ENCODE measurements at regions not wholly inside any gene's neighbourhood (a gene's known extent, or its start where the extent isn't known, plus 50 kb on each side); places are given as distances from the start of the nearest gene placed in this dataset.

DNA sequence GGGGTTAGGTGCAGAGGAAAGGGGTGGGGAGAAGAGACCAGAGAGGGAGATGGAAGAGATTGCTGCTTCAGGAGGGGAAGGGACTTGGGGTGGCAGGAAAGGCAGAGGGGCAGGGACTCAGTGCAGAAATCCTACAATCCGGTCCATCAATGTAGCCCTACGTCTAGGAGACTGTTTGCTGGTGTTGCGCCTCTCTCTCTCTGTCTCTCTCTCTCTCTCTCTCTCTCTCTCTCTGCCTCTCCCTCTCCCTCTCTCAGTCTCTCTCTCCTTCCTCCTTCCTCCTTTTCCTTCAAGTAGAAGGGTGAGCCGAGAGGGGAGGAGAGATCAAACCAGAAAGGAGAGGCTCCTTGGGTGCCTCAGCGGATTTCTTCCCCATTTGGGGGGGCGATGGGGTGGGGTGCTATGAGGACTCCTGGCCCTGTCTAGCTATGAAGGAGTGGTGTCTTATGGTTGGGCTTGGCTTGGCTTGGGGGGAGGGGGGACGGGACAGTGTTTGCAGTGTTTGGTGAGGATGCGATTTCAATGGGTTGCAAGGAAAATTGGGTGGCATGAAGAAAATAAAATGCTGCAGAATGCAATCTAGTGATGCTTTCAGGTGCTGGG is 181.2 kb downstream of the TBXT start:
- no peak for DNase-seq (ENCODE audit: low read depth in 1 of 2, low spot score in 1 of 2)
- Histone ChIP-seq H3K27me3 (ENCODE audit: insufficient read depth, poor library complexity, severe bottlenecking) (peaks cover 50% of the 10 kb centered on the region), H3K27ac (replicated peaks) (no peak overlapping the region), H3K4me3 (replicated peaks; ENCODE audit: insufficient read depth, low read length) (no peak overlapping the region)
- TF ChIP-seq POLR2AphosphoS5 (IDR thresholded peaks at IDR 0.05; ENCODE audit: low read depth): no peak
- TF ChIP-seq GABPA (IDR thresholded peaks at IDR 0.05; ENCODE audit: low read depth): no peak
- TF ChIP-seq, protein P1, sequence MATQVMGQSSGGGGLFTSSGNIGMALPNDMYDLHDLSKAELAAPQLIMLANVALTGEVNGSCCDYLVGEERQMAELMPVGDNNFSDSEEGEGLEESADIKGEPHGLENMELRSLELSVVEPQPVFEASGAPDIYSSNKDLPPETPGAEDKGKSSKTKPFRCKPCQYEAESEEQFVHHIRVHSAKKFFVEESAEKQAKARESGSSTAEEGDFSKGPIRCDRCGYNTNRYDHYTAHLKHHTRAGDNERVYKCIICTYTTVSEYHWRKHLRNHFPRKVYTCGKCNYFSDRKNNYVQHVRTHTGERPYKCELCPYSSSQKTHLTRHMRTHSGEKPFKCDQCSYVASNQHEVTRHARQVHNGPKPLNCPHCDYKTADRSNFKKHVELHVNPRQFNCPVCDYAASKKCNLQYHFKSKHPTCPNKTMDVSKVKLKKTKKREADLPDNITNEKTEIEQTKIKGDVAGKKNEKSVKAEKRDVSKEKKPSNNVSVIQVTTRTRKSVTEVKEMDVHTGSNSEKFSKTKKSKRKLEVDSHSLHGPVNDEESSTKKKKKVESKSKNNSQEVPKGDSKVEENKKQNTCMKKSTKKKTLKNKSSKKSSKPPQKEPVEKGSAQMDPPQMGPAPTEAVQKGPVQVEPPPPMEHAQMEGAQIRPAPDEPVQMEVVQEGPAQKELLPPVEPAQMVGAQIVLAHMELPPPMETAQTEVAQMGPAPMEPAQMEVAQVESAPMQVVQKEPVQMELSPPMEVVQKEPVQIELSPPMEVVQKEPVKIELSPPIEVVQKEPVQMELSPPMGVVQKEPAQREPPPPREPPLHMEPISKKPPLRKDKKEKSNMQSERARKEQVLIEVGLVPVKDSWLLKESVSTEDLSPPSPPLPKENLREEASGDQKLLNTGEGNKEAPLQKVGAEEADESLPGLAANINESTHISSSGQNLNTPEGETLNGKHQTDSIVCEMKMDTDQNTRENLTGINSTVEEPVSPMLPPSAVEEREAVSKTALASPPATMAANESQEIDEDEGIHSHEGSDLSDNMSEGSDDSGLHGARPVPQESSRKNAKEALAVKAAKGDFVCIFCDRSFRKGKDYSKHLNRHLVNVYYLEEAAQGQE (IDR thresholded peaks at IDR 0.05; ENCODE audit: insufficient replicate concordance, low read depth): no peak
- TF ChIP-seq CTCF (IDR thresholded peaks at IDR 0.05; ENCODE audit: insufficient read depth, low read length): no peak
- TF ChIP-seq SPI1 (IDR thresholded peaks at IDR 0.05; ENCODE audit: borderline replicate concordance, low read depth): no peak

GRCh38 chr6:165985806-165986299 is 181.8 kb downstream of the TBXT start:
- no peak overlapping the region for H3K4me3 ChIP-seq (replicated peaks; ENCODE audit: insufficient read depth, low read length)
- H3K27me3 ChIP-seq (ENCODE audit: insufficient read depth, poor library complexity, severe bottlenecking): peaks cover 52% of the 10 kb centered on the region
- DNase-seq (ENCODE audit: low read depth in 1 of 2, low spot score in 1 of 2): no peak
- TF ChIP-seq CTCF (IDR thresholded peaks at IDR 0.05; ENCODE audit: insufficient read depth, low read length): no peak
- no peak for TF ChIP-seq POLR2AphosphoS5 (IDR thresholded peaks at IDR 0.05; ENCODE audit: low read depth)
- no peak for TF ChIP-seq GABPA (IDR thresholded peaks at IDR 0.05; ENCODE audit: low read depth)
- TF ChIP-seq, protein P1 (IDR thresholded peaks at IDR 0.05; ENCODE audit: insufficient replicate concordance, low read depth): no peak
- TF ChIP-seq SPI1 (IDR thresholded peaks at IDR 0.05; ENCODE audit: borderline replicate concordance, low read depth): no peak
- H3K27ac ChIP-seq (replicated peaks): no peak overlapping the region

GRCh38 chr6:165985281-165985805 is 182.3 kb downstream of the TBXT start:
- H3K27me3 ChIP-seq (ENCODE audit: insufficient read depth, poor library complexity, severe bottlenecking): peaks cover 52% of the 10 kb centered on the region
- DNase-seq (ENCODE audit: low read depth in 1 of 2, low spot score in 1 of 2): no peak
- H3K4me3 ChIP-seq (replicated peaks; ENCODE audit: insufficient read depth, low read length): no peak overlapping the region
- TF ChIP-seq CTCF (IDR thresholded peaks at IDR 0.05; ENCODE audit: insufficient read depth, low read length): no peak
- TF ChIP-seq, protein P1 (IDR thresholded peaks at IDR 0.05; ENCODE audit: insufficient replicate concordance, low read depth): no peak
- TF ChIP-seq GABPA (IDR thresholded peaks at IDR 0.05; ENCODE audit: low read depth): no peak
- no peak for TF ChIP-seq SPI1 (IDR thresholded peaks at IDR 0.05; ENCODE audit: borderline replicate concordance, low read depth)
- TF ChIP-seq POLR2AphosphoS5 (IDR thresholded peaks at IDR 0.05; ENCODE audit: low read depth): no peak
- H3K27ac ChIP-seq (replicated peaks): no peak overlapping the region

Measured in HL-60 (cell line).